ENCODE measurements at regions not wholly inside any gene's neighbourhood (a gene's known extent, or its start where the extent isn't known, plus 50 kb on each side); places are given as distances from the start of the nearest gene placed in this dataset.

GRCh38 chr14:83133981-83134645 lies 1600.5 kb upstream of the SEL1L start:
- TF ChIP-seq POLR2A (IDR thresholded peaks at IDR 0.05) = no peak
- no peak for TF ChIP-seq CTCF (IDR thresholded peaks at IDR 0.05)
